ENCODE measurements at regions not wholly inside any gene's neighbourhood (a gene's known extent, or its start where the extent isn't known, plus 50 kb on each side); places are given as distances from the start of the nearest gene placed in this dataset.

DNA sequence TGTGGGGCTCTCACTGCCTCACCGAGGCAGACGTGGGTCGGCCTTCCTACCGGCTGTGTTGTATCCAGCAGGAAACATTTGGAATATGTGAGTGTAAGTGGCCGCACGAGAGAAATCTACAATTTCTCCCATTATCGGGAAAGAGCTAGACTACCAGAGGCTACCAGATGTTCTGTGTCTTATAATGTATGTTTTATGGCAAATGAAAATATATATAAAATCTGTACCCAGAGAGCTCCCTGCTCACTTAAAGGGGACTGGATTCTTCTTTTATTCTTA is 69.5 kb upstream of the PITX1 start:
- no peaks in the 10 kb centered on the region for H3F3A ChIP-seq (replicated peaks; ENCODE audit: insufficient read depth)
- no peaks in the 10 kb centered on the region for H4K20me1 ChIP-seq (ENCODE audit: insufficient read depth)
- H3K4me1 ChIP-seq (ENCODE audit: control insufficient read depth in 1 of 2, insufficient read depth in 2 of 2, low read depth in 1 of 2, low read length in 1 of 2) = no peaks in the 10 kb centered on the region
- DNase-seq = no peak
- no peak overlapping the region for H3K4me3 ChIP-seq (ENCODE audit: low read depth in 2 of 2, low read length in 1 of 2)
- peaks cover 29% of the 10 kb centered on the region; the same call in 1 of the 2 replicates for H3K27me3 ChIP-seq (ENCODE audit: insufficient read depth)
- ChIA-PET POLR2A (no interaction called here), CTCF (interaction anchor here (0.8 to 1.1 kb wide), 2 partner anchors 19 to 88 kb away, joined by 3 to 4 read pairs; no protein-coding TSS in a partner anchor)
- no peak overlapping the region for H3K9ac ChIP-seq
- H3K27ac ChIP-seq (ENCODE audit: low read depth in 2 of 2, low read length in 1 of 2) = no peak overlapping the region
- H3K79me2 ChIP-seq (ENCODE audit: insufficient read depth) = no peaks in the 10 kb centered on the region
- no peaks in the 10 kb centered on the region for H3K9me2 ChIP-seq
- H2AFZ ChIP-seq (ENCODE audit: low read depth) = no peak overlapping the region
- 84% methylated on average over 5 of the region's 7 CpGs for WGBS (ENCODE audit: low lambda C conversion rate)
- TF ChIP-seq YY1 (IDR thresholded peaks at IDR 0.05; ENCODE audit: low read depth) = no peak
- no peak for TF ChIP-seq TEAD4 (IDR thresholded peaks at IDR 0.05; ENCODE audit: borderline replicate concordance, insufficient read depth)
- TF ChIP-seq, protein P1, sequence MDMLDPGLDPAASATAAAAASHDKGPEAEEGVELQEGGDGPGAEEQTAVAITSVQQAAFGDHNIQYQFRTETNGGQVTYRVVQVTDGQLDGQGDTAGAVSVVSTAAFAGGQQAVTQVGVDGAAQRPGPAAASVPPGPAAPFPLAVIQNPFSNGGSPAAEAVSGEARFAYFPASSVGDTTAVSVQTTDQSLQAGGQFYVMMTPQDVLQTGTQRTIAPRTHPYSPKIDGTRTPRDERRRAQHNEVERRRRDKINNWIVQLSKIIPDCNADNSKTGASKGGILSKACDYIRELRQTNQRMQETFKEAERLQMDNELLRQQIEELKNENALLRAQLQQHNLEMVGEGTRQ (IDR thresholded peaks at IDR 0.05; ENCODE audit: borderline replicate concordance, low read depth, low read length) = no peak
- no peak for TF ChIP-seq POLR2AphosphoS5 (IDR thresholded peaks at IDR 0.05; ENCODE audit: low read depth, low read length)
- TF ChIP-seq MEF2A (IDR thresholded peaks at IDR 0.05; ENCODE audit: borderline replicate concordance, low read depth) = no peak
- TF ChIP-seq RFX5 (IDR thresholded peaks at IDR 0.05; ENCODE audit: low read length) = no peak
- TF ChIP-seq, protein P2, sequence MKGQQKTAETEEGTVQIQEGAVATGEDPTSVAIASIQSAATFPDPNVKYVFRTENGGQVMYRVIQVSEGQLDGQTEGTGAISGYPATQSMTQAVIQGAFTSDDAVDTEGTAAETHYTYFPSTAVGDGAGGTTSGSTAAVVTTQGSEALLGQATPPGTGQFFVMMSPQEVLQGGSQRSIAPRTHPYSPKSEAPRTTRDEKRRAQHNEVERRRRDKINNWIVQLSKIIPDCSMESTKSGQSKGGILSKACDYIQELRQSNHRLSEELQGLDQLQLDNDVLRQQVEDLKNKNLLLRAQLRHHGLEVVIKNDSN (IDR thresholded peaks at IDR 0.05; ENCODE audit: borderline replicate concordance, low read depth) = no peak
- TF ChIP-seq ELF1 (IDR thresholded peaks at IDR 0.05) = no peak
- no peak for TF ChIP-seq FOXM1 (IDR thresholded peaks at IDR 0.05; ENCODE audit: low read depth)
- no peak for TF ChIP-seq NRF1 (IDR thresholded peaks at IDR 0.05; ENCODE audit: low read depth, low read length)
- no peak for TF ChIP-seq EP300 (IDR thresholded peaks at IDR 0.05; ENCODE audit: borderline replicate concordance in 1 of 2, low read depth in 1 of 2, low read length in 1 of 2)
- no peak for TF ChIP-seq RCOR1 (IDR thresholded peaks at IDR 0.05; ENCODE audit: low read length)
- TF ChIP-seq, protein P3, sequence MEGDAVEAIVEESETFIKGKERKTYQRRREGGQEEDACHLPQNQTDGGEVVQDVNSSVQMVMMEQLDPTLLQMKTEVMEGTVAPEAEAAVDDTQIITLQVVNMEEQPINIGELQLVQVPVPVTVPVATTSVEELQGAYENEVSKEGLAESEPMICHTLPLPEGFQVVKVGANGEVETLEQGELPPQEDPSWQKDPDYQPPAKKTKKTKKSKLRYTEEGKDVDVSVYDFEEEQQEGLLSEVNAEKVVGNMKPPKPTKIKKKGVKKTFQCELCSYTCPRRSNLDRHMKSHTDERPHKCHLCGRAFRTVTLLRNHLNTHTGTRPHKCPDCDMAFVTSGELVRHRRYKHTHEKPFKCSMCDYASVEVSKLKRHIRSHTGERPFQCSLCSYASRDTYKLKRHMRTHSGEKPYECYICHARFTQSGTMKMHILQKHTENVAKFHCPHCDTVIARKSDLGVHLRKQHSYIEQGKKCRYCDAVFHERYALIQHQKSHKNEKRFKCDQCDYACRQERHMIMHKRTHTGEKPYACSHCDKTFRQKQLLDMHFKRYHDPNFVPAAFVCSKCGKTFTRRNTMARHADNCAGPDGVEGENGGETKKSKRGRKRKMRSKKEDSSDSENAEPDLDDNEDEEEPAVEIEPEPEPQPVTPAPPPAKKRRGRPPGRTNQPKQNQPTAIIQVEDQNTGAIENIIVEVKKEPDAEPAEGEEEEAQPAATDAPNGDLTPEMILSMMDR (IDR thresholded peaks at IDR 0.05) = no peak
- TF ChIP-seq JUND (IDR thresholded peaks at IDR 0.05) = no peak
- TF ChIP-seq RAD21 (IDR thresholded peaks at IDR 0.05; ENCODE audit: low read length) = no peak
- TF ChIP-seq EZH2phosphoT487 (IDR thresholded peaks at IDR 0.05; ENCODE audit: borderline replicate concordance, low read depth) = no peak
- H3K9me3 ChIP-seq = no peaks in the 10 kb centered on the region
- H3K36me3 ChIP-seq (replicated peaks in 1 of 2; ENCODE audit: control insufficient read depth in 1 of 2, insufficient read depth in 2 of 2, low read length in 1 of 2) = no peaks in the 10 kb centered on the region
- no peak overlapping the region for H3K4me2 ChIP-seq
